HG03439 (cell line): ENCODE measurements at regions not wholly inside any gene's neighbourhood (a gene's known extent, or its start where the extent isn't known, plus 50 kb on each side); places are given as distances from the start of the nearest gene placed in this dataset.

Experiments
- ATAC-seq: cut with Tn5 transposase; IDR thresholded peaks from one replicate; pipeline ENCODE4 v1.9.1; 2021; ENCODE audit warnings: mild to moderate bottlenecking, moderate library complexity; ENCODE audit not compliant: unreplicated experiment

GRCh38 chr13:110773480-110773879 lies 60.0 kb downstream of the ING1 start:
- no peak for ATAC-seq

GRCh38 chr13:110774051-110774450 lies 60.6 kb downstream of the ING1 start:
- no peak for ATAC-seq

- ATAC-seq: no peak
Observed at GRCh38 chr13:110774490-110774889, 61.0 kb downstream of the ING1 start.

GRCh38 chr13:110775576-110775975 lies 62.1 kb downstream of the ING1 start:
- no peak for ATAC-seq

- no peak for ATAC-seq
Observed at GRCh38 chr13:110777251-110777820, 63.8 kb downstream of the ING1 start.

GRCh38 chr13:110779022-110779421 lies 65.5 kb downstream of the ING1 start:
- no peak for ATAC-seq

GRCh38 chr13:110780422-110780821 lies 66.9 kb downstream of the ING1 start:
- ATAC-seq: no peak

GRCh38 chr13:110782185-110782584 lies 68.7 kb downstream of the ING1 start:
- no peak for ATAC-seq

- ATAC-seq: no peak
Observed at GRCh38 chr13:110784704-110785103, 71.2 kb downstream of the ING1 start.

GRCh38 chr13:110788778-110789177 lies 75.3 kb downstream of the ING1 start:
- ATAC-seq: no peak

- no peak for ATAC-seq
Observed at GRCh38 chr13:110789871-110790270, 76.4 kb downstream of the ING1 start.

GRCh38 chr13:110790371-110790770 lies 76.9 kb downstream of the ING1 start:
- ATAC-seq: no peak

GRCh38 chr13:110794209-110794608 lies 80.7 kb downstream of the ING1 start:
- no peak for ATAC-seq

- ATAC-seq: no peak
Observed at GRCh38 chr13:110797230-110797877, 83.9 kb downstream of the ING1 start.

GRCh38 chr13:110798081-110798994 lies 84.8 kb downstream of the ING1 start:
- ATAC-seq: no peak

GRCh38 chr13:110799246-110800236 lies 86.0 kb downstream of the ING1 start:
- no peak for ATAC-seq

GRCh38 chr13:110801044-110801443 lies 87.5 kb downstream of the ING1 start:
- ATAC-seq: no peak

- ATAC-seq: no peak
Observed at GRCh38 chr13:110802260-110802659, 88.8 kb downstream of the ING1 start.

- no peak for ATAC-seq
Observed at GRCh38 chr13:110806636-110807035, 93.1 kb downstream of the ING1 start.

- ATAC-seq: no peak
Observed at GRCh38 chr13:110807546-110807945, 94.0 kb downstream of the ING1 start.

- no peak for ATAC-seq
Observed at GRCh38 chr13:110808138-110808537, 94.6 kb downstream of the ING1 start.
